ENCODE measurements at regions not wholly inside any gene's neighbourhood (a gene's known extent, or its start where the extent isn't known, plus 50 kb on each side); places are given as distances from the start of the nearest gene placed in this dataset.

DNA sequence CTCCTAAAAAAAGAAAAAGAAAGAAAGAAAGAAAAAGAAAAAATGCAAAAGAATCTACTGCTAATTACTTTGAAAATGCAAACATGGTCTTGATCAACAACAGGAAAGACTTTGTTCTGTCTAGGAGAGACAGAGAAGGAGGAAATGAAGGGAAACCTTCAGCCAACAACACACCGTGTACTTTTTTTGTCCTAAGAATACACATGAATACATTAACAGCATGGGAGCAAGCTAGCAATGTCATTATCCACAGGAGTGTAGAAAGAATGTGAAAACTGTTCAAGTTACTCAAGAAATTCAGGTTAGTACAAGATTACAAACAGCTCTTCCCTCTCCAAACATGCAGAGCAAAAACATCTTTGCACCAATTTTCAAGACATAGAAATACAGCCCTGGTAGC lies 326.3 kb downstream of the UBE3D start:
- no peak overlapping the region for H3K4me3 ChIP-seq (replicated peaks; ENCODE audit: low read depth, low read length)
- TF ChIP-seq, protein P1, sequence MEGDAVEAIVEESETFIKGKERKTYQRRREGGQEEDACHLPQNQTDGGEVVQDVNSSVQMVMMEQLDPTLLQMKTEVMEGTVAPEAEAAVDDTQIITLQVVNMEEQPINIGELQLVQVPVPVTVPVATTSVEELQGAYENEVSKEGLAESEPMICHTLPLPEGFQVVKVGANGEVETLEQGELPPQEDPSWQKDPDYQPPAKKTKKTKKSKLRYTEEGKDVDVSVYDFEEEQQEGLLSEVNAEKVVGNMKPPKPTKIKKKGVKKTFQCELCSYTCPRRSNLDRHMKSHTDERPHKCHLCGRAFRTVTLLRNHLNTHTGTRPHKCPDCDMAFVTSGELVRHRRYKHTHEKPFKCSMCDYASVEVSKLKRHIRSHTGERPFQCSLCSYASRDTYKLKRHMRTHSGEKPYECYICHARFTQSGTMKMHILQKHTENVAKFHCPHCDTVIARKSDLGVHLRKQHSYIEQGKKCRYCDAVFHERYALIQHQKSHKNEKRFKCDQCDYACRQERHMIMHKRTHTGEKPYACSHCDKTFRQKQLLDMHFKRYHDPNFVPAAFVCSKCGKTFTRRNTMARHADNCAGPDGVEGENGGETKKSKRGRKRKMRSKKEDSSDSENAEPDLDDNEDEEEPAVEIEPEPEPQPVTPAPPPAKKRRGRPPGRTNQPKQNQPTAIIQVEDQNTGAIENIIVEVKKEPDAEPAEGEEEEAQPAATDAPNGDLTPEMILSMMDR (IDR thresholded peaks at IDR 0.05; ENCODE audit: low read length, missing control alignments) = no peak

DNA sequence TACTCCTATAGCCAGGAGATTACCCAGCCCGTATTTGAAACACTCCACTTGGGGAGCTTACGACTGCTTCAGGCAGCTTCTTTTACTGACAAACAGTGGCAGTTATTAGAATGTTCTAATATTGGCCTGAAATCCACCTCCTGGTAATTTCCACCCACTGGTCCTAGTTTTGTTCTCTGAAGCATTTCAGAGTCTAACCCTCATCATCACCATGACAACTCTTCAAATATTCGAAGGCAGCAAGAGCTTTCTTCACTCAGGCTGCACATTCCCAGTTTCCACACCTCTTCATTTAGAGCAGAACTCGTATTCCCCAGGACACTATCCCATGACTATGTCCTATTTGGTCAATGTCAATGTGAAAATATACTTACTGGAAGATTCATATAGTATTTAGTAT lies 325.6 kb downstream of the UBE3D start:
- DNase-seq (ENCODE audit: low read depth) = no peak
- H3K4me3 ChIP-seq (replicated peaks; ENCODE audit: low read depth, low read length) = no peak overlapping the region
- TF ChIP-seq, protein P1 (IDR thresholded peaks at IDR 0.05; ENCODE audit: low read length, missing control alignments) = no peak

More for the DNA sequence above, 326.3 kb downstream of the UBE3D start:
- DNase-seq (ENCODE audit: low read depth) = no peak

DNA sequence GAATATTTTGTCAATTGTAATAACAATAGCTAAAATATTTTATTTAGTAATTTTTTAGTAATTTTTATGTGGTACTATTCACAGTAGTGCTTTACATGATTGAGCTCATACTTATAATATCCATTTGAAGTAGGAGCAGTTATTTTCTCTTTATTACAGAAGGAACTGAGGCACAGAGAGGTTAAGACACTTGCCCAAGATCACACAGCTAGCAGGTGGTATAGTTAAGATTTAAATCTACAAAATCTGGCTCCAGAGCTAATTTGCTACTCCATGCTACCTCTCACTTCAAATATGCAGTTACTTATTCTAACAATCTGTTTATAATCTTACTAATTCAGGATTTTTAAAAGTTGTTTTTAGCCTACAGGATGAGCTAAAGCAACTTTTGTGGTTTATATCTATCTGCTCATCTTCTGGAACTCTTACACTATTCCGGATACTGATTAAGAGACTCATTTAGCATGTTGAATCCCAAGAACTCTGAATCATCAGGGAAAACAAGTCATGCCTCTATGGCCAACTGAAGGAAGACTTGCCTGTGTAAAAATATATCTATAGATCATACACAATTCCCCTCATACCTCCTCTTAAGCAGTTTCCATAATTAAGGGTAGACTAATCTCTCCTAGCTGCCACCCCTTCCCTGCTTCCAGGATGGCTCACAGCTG lies 324.2 kb downstream of the UBE3D start:
- no peak overlapping the region for H3K4me3 ChIP-seq (replicated peaks; ENCODE audit: low read depth, low read length)
- DNase-seq (ENCODE audit: low read depth) = no peak
- TF ChIP-seq, protein P1 (IDR thresholded peaks at IDR 0.05; ENCODE audit: low read length, missing control alignments) = no peak

DNA sequence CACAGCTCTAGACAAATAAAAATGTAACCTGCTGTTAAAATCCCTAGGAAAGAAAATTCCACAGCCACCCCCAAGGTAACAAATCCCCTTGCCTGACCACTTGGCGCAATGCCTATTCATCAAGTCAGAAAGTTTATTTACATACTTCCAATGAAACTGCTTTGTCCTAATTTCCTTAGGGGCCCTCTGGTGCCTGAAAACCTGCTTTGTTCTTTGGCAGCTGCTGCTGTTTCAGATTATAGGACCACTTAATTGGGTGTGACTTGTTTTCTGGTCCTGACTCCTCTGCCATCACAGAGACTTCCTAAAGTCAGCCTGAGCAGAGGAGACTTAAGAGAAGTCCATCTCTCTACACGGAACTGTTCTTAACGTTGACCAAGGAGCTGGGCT lies 323.6 kb downstream of the UBE3D start:
- no peak for DNase-seq (ENCODE audit: low read depth)
- TF ChIP-seq, protein P1 (IDR thresholded peaks at IDR 0.05; ENCODE audit: low read length, missing control alignments) = no peak
- no peak overlapping the region for H3K4me3 ChIP-seq (replicated peaks; ENCODE audit: low read depth, low read length)

DNA sequence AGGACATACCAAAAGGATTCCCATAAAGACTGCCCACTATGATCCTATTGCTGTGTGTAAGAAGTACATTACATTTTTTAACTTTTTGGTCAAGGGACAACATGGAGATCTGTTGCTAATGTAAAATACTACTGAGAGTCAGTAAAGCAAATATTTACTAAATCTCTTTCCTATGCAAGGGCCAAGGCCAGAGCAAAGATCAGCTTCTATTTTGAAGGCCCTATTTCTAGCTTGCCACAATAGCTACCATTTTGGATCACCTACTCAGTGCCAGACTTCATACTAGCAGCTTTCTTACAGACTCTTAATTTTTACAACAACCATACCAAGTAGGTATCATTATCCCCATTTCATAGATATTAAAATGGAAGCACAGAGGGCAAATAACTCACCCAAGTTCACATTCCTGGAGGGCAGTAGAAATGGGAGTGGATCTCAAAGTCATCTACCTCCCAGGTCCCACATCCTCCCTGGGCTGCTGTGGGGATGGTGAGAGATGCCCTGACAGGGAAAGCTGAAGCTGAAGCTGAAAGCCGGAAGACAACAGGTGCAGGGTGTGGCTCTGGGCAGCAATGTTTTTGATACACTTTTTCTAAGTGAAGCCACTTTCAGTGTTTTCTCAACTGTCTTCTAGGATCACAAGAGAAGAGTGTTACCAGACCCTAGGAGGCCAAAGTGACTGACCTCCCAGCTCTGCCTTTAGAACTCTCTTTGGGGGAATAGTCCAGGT lies 321.2 kb downstream of the UBE3D start:
- TF ChIP-seq, protein P1 (IDR thresholded peaks at IDR 0.05; ENCODE audit: low read length, missing control alignments) = no peak
- H3K4me3 ChIP-seq (replicated peaks; ENCODE audit: low read depth, low read length) = no peak overlapping the region
- DNase-seq (ENCODE audit: low read depth) = no peak

DNA sequence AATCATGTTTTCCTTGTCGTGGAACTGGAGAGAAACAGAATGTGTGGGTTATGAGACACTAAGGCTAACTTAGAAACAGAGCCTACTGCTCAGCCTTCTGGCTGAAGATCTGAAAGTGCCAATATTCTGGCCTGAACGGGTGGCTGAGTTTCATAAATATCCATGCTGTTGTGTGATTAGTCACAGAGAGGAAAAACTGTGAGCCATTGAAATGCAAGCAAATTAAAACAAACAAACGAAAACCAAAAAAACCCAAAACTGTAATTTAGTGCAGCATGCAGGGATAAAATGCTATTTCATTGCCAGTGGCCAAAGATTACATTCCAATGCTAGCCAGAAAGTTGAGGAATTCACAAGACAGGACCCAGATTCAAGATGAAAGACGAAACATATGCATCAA lies 315.1 kb downstream of the UBE3D start:
- no peak overlapping the region for H3K4me3 ChIP-seq (replicated peaks; ENCODE audit: low read depth, low read length)
- TF ChIP-seq, protein P1 (IDR thresholded peaks at IDR 0.05; ENCODE audit: low read length, missing control alignments) = no peak
- DNase-seq (ENCODE audit: low read depth) = no peak
